ENCODE measurements at regions not wholly inside any gene's neighbourhood (a gene's known extent, or its start where the extent isn't known, plus 50 kb on each side); places are given as distances from the start of the nearest gene placed in this dataset.

GRCh38 chr5:36491856-36492255 is 114.5 kb upstream of the SLC1A3 start:
- TF ChIP-seq POLR2A (IDR thresholded peaks at IDR 0.05) = no peak
- TF ChIP-seq CTCF (IDR thresholded peaks at IDR 0.05) = no peak

Measured in uterus (tissue), 2 donors.